HG03442 (cell line): ENCODE measurements at regions not wholly inside any gene's neighbourhood (a gene's known extent, or its start where the extent isn't known, plus 50 kb on each side); places are given as distances from the start of the nearest gene placed in this dataset.
A peak's percentile ranks its signal among the peaks of the same experiment; 100 is the strongest.
"Not testable (repeated sequence)": the region's sequence is repeated elsewhere in the genome, so short reads cannot be mapped to it uniquely, and the experiment has no call there.

Experiments used
- ATAC-seq: cut with Tn5 transposase; IDR thresholded peaks from one replicate; pipeline ENCODE4 v1.9.1; 2021; ENCODE audit warnings: mild to moderate bottlenecking, moderate library complexity; ENCODE audit not compliant: unreplicated experiment

DNA sequence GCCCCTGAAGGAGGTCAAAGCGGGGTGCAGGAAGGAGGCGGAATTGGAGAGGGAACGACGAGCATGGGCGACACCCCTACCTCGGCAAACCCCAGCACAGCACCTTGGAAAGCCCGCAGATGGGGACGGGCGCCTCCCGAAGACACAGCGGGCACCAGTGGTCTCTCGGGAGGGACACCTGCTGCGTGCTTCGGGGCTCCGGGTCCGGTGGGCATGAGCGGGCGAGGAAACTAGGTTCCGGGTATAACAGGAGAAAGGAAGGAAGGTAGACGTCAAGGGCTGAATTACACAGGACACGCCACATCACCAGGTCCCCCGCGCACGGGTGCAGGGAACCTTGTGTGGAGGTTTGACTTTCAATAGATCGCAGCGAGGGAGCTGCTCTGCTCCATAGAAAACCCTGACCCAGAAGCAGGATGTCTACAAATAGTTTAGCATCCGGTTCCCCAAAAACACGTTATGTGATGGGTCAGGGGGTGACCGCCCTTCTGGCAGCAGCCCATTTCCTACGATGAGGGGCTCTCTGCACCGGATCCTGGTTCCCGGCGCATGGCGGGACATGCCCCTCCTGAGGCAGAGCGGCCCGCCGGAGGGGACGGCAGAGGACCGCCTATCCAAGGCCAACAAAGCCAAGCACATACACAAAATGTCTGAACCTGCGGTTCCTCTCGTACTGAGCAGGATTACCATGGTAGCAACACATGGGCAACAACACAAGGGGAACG lies 196.9 kb downstream of the ALG10 start:
- peak; percentile 21 for ATAC-seq

DNA sequence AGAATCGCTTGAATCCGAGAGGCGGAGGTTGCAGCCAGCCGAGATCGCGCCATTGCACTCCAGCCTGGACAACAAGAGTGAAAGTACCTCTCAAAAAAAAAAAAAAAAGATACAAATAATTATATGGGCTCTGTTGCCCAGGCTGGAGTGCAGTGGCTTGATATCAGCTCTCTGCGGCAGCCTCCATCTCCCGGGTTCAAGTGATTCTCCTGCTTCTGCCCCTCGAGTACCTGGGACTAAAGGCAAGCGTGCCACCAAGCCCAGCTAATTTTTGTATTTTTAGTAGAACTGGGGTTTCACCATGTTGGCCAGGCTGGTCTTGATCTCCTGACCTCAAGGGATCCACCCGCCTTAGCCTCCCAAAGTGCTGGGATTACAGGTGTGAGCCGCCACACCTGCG lies 197.8 kb downstream of the ALG10 start:
- not testable (repeated sequence) for ATAC-seq

DNA sequence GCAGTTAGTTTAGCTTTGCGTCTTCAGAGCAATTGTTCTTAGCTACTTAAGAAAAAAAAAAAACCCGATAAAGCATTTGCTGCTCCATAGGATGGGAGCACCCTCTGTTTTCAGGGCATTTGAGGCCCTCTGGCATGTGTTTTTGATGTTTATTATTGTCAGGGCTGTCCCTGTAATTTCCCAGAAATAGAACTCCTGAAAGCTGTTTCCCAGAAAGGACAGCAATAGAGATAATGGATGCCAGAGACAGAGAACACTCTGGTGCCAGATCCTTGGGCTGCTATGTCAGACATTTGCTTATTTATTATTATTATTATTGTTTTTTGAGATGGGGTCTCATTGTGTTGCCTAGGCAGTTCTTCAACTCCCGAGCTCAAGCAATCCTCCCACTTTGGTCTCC lies 201.3 kb downstream of the ALG10 start:
- no peak for ATAC-seq

DNA sequence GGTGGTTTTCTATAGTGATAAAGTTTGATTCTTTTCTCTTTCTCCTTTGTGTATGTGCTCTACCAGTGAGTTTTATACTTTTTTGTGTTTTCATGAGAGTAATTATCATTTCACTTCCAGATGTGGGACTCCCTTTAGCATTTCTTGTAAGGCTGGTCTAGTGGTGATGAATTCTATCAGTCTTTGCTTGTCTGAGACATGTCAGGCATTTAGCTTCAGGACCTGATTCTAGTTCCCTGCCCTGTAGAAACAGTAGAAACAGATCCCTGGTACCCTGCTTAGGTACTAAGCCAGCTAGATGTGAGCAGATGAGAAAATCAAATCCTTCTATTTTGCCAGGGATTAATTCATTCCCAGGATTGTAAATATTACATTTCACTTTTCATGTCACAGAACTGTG lies 203.7 kb downstream of the ALG10 start:
- ATAC-seq: not testable (repeated sequence)

DNA sequence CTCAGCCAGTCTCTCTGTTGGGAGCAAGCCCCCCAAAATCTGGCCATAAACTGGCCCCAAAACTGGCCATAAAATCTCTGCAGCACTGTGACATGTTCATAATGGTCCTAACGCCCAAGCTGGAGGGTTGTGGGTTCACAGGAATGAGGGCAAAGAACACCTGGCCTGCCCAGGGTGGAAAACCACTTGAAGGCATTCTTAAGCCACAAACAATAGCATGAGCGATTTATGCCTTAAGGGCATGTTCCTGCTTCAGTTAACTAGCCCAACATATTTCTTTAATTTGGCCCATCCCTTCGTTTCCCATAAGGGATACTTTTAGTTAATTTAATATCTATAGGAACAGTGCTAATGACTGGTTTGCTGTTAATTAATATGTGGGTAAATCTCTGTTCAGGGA lies 205.8 kb downstream of the ALG10 start:
- ATAC-seq: not testable (repeated sequence)

DNA sequence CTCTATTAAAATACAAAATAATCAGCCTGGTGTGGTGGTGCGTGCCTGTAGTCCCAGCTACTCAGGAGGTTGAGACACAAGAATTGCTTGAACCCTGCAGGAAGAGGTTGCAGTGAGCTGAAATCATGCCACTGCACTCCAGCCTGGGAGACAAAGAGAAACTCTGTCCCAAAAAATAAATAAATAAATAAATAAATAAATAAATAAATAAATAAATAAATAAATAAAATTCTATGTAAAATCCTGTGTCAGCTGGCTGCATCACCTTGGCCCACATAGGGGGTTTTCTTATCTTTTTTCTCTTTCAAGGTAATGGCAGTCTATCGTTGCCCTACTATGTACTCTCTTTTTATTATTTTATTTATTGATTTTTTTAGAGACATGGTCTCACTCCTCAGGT lies 206.7 kb downstream of the ALG10 start:
- ATAC-seq: not testable (repeated sequence)

DNA sequence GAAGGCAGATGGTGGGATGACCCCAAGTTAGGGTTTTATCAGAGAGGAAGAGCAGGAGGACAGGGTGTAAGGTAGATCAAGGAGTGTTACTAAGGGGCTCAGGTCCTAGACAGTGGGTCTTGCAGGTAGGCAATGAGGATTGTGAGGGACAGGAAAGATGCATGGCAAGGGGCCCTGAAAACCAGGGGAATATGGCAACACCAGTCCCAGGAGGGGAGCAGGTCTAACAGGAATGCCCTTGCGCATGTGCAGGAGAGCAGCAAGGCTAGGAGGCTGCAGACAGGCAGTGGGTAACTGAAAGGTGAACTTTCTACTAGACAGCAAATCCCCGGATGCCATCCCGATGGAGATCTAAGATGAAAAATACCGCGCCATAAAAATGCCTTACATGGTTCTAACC lies 211.3 kb downstream of the ALG10 start:
- ATAC-seq: no peak

DNA sequence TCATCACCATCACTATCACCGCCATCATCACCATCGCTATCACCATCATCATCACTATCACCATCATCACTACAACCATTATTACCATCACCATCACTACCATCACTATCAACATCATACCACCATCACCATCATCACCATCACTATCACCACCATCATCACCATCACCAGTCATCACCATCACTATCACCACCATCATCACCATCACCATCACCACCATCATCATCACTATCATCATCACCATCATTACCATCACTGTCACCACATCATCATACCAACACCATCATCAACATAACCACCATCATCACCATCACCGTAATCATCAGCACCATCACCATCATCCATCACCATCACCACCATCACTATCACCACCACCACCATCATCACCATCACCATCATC lies 213.8 kb downstream of the ALG10 start:
- no peak for ATAC-seq

DNA sequence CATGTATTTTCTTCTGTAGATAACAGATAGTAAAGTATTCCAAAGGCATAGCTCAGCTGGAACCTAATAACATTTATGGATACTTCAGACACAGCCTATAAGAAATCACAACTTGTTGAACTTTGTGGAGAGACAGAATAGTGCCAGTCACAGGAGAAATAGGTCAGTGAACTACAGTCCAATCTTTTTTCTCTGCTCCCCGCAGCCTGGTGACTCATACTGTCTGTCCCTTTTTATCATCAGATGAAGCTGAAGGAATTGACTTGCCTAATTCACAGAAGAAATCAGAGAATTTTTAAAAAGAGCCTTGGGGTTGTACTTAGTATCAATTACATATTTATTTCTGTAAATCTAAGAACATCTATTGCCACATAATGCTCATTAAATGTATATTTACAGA lies 222.3 kb downstream of the ALG10 start:
- no peak for ATAC-seq

DNA sequence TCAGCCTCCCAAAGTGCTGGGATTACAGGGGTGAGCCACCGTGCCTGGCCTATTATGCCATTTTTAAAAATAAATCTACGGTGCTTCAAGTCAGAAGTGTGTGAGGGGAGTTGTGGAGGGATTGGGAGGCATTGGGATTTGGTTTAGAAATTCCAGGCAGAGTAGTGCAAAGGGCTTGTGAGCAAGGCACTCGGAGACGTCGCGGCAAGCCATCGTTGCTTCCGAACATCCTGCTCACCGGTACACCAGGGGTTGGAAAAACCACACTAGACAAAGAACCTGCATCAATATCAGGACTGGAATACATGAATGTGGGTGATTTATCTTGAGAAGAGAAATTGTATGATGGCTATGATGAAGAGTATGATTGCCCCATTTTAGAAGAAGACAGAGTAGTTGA lies 227.0 kb downstream of the ALG10 start:
- ATAC-seq: no peak

DNA sequence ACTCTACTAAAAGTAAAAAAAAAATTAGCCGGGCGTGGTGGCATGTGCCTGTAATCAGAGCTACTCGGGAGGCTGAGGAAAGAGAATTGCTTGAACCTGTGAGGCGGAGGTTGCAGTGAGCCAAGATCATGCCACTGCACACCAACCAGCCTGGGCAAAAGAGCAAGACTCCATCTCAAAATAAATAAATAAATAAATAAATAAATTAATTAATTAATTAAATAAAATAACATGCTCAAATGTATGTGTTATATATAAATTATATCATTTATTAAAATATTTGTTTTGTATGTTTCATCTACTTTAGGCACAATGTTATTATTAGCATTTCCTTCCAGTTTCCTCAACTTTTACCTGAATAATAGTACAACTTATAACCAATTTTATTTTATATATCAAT lies 229.6 kb downstream of the ALG10 start:
- ATAC-seq: not testable (repeated sequence)

DNA sequence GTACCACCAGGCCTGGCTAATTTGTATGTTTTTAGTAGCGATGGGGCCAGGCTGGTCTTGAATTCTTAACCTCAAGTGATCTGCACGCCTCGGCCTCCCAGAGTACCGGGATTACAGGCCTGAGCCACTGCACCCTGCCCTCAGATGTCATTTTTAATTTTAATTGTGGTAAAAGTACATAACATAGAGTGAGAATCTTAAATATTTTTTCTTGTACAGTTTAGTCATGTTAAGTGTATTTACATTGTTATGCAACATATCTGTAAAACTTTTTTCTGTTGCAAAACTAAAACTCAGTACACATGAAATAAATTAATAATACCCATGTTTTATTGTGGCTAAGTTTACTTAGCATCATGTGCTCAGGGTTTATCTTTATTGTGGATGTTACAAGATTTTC lies 231.4 kb downstream of the ALG10 start:
- ATAC-seq: no peak

DNA sequence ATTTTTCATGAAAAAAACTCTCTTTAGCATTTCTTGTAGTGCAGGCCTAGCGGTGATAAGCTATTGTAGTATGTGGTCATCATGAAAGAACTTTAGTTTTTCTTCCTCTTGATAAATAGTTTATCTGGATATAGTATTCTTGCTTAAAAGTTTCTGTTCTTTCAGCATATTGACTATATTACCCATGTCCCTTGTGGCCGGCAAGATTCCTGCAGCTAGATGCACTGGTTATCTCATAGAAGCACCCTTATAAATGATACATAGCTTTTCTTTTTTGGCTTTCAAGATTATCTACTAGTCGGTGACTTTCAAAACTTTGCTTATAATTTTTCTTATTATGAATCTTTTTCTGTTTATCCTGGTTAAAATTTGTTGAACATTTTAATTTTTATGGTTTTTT lies 234.8 kb downstream of the ALG10 start:
- no peak for ATAC-seq

DNA sequence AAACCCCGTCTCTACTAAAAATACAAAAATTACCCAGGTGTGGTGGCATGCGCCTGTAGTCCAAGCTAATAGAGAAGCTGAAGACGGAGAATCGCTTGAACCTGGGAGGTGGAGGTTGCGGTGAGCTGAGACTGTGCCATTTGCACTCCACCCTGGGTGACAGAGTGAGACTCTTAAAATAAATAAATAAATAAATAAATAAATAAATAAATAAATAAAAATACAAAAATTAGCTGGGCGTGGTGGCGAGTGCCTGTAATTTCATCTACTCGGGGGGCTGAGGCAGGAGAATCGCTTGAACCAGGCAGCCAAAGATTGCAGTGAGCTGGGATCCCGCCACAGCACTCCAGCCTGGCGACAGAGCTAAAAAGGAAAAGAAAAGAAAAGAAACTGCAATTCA lies 239.8 kb downstream of the ALG10 start:
- not testable (repeated sequence) for ATAC-seq

DNA sequence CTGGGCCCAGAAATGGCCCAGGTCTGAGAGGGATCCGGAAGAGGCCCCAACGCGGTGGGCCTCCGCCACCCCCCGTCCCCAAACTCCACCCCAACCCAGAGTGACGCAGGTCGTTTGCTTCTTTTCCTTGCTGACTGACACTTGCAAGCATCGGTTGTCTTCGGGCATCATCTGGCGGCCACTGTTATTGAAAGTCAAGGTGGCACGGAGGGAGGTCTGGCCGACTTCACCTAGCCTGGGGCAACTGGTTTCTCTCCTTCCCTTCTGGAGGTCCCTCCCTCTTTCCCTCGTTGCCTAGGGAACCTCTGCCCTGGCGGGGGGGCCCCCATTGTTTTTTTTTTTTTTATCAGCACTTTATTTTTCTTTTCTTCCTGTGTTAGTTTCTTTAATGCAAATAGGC lies 241.8 kb downstream of the ALG10 start:
- ATAC-seq: no peak

DNA sequence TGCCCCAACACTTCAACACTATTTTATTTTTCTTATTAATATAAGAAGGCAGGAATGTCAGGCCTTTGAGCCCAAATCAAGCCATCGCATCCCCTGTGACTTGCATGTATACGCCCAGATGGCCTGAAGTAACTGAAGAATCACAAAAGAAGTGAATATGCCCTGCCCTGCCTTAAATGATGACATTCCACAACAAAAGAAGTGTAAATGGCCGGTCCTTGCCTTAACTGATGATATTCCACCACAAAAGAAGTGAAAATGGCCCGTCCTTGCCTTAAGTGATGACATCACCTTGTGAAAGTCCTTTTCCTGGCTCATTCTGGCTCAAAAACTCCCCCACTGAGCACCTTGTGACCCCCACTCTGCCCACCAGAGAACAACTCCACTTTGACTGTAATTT lies 251.4 kb downstream of the ALG10 start:
- not testable (repeated sequence) for ATAC-seq

DNA sequence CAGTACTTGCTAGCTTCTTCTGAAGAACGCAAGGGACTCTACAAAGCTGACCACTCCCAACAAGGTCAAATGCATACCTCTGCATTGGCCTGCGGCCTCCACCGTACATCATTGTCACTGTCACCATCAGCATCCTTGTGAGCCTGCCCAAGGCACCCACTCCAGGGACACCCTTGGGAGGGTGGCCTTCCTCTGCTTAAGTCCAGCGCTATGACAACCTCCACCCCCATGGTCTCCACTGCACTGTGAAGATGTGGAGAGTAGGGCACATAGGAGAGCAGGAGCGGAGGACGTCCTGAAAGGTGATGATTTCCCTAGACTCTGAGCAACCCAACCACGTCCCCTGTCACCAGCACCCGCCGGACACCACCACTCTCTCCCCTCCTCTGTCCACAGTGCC lies 252.8 kb downstream of the ALG10 start:
- no peak for ATAC-seq

DNA sequence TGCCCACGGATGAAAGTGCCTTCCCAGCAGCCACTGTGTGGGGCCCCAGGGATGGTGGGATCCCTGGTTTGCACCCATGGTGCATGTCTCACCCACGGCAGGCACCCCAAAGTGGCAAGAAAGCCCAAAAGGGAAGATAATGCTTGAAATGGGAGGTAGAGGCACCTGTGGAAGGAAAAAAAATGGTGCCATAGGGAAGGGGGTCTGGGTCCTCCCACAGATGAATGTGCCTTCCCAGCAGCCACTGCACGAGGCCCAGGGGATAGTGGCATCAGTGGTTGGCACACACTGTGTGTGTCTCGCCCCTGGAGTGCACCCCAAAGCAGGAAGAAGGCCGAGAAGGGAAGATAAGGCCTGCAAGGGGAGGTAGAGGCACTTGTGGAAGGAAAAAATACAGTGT lies 264.2 kb downstream of the ALG10 start:
- ATAC-seq: no peak

DNA sequence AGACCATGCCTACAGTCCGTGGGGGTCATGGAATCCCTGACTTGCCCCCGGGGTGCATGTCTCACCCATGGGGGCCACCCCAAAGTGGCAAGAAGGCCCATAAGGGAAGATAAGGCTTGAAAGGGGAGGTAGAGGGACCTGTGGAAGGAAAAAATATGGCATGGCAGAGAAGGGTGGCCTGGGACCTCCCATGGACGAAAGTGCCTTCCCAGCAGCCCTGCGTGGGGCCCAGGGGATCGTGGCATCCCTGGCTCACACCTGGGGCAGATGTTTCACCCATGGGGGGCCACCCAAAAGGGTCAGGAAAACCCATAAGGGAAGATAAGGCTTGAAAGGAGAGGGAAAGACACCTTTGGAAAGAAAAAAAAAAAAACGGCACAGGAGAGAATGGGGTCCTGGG lies 264.6 kb downstream of the ALG10 start:
- ATAC-seq: no peak

DNA sequence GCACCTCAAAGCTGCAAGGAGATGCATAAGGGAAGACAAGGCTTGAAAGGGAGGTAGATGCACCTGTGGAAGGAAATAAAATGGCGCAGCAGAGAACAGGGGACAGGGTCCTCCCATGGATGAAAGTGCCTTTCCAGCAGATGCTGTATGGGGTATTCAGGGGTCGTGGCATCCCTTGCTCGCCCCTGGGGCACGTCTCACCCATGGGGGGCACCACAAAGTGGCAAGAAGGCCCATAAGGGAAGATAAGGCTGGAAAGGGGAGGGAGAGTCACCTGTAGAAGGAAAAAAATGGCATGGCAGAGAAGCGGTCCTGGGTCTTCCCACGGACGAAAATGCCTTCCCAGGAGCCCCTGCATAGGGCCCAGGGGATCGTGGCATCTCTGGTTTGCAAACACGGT lies 265.1 kb downstream of the ALG10 start:
- no peak for ATAC-seq

DNA sequence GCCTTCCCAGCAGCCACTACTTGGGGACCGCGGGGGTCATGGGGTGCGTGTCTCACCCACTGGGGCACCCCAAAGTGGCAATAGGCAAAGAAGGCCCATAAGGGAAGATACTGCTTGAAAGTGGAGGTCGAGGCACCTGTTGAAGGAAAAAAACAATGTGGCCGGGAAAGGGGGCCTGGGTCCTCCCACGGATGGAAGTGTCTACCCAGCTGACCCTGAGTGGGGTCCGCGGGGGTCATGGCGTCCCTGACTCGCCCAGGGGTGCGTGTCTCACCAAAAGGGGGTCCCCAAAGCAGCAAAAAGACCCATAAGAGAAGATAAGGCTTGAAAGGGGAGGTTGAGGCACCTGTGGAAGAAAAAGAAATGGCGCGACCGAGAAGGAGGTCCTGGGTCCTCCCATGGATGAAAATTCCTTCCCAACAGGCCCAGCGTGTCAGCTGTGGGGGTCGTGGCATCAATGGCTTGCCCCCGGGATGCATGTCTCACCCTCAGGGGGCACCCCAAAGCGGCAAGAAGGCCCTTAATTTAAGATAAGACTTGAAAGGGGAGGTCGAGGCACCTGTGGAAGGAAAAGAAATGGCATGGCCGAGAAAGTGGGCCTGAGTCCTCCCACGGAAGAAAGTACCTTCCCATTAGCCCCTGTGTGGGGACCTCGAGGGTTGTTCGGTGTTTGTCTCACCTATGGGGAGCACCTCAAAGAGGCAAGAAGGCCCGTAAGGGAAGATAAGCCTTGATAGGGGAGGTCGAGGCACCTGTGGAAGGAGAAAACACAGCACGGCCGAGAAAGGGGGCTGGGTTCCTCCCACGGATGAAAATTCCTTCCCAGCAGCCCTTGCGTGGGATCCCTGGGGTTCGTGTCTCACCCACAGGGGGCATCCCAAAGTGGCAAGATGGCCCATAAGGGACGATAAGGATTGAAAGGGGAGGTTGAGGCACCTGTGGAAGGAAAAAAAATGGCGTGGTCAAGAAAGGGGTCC lies 266.0 kb downstream of the ALG10 start:
- no peak for ATAC-seq

DNA sequence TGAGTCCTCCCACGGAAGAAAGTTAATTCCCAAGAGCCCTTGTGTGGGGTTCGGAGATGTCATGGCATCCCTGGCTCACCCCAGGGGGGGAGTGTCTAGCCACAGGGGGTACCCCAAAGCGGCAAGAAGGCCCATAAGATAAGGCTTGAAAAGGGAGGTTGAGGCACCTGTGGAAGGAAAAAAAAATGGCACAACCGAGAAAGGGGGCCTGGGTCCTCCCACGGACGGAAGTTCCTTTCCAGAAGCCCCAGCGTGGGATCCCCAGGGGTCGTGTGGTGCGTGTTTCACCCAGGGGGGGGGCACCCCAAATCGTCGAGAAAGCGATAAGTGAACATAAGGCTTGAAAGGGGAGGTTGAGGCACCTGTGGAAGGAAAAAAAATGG lies 266.7 kb downstream of the ALG10 start:
- no peak for ATAC-seq
